T-helper 2 cell (primary cell): ENCODE measurements at regions not wholly inside any gene's neighbourhood (a gene's known extent, or its start where the extent isn't known, plus 50 kb on each side); places are given as distances from the start of the nearest gene placed in this dataset.

Experiments used
- DNase-seq, 5 experiments: peaks; one replicate each; pipeline versions ENCODE4 v3.0.0 to v3.0.0-alpha.2; 2012 to 2022

DNA sequence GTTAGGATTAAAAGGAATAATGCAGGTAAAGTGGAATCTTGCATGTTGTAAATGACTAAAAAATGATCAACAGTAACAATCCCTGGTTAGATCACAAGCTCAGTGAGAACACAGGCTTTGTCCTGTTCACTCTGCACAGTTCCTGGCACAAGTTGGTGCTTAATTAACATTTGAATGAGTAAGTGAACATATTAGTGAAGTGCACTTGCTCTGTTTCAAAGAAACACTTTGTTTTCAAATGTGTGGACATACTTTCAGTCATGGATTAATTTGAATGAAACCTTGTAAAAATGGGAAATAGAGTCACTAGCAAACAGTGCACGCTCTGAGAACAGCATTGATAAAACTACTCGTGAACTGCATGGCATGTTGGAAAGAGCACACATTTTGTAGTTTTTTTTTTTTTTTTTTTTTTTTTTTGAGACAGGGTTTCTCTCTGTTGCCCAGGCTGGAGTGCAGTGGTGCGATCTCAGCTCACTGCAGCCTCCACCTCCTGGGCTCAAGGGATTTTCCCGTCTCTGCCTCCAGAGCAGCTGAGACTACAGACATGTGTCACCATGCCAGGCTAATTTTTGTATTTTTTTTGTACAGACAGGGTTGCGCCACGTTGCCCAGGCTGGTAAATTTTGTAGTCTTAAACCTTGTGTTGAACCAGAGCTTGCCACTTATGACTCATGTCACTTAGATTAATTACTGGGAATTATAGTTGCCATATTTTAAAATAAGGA, 159.9 kb downstream of the LURAP1L start:
- no peak for DNase-seq

DNA sequence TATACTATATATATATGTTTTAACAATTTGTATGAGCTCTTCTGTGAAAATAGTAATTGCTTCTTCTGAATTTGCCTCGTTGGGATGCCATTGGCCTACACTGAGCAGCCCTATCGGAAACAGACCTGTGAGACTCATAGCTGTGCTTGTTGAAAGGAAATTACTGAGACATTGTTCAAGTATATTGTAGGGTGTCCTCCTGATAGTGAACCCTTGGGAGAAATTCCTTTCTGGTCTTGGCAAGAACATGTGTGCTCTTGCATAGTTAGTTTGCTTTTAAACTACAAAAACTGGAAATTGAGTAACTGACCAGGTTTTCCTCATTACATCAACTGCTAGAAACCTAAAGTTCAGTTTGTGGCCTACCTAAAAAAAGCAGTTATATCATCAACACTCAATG, 160.9 kb downstream of the LURAP1L start:
- no peak for DNase-seq

GRCh38 chr9:12954441-12954840, 179.6 kb downstream of the LURAP1L start:
- no peak for DNase-seq

GRCh38 chr9:12955510-12956163, 180.8 kb downstream of the LURAP1L start:
- no peak for DNase-seq

GRCh38 chr9:12956261-12956660, 181.4 kb downstream of the LURAP1L start:
- no peak for DNase-seq

GRCh38 chr9:12956805-12957204, 182.0 kb downstream of the LURAP1L start:
- DNase-seq: no peak

- DNase-seq: no peak
Measured at GRCh38 chr9:12958279-12958678, 183.5 kb downstream of the LURAP1L start.

- DNase-seq: no peak
Measured at GRCh38 chr9:12958708-12959107, 183.9 kb downstream of the LURAP1L start.

DNA sequence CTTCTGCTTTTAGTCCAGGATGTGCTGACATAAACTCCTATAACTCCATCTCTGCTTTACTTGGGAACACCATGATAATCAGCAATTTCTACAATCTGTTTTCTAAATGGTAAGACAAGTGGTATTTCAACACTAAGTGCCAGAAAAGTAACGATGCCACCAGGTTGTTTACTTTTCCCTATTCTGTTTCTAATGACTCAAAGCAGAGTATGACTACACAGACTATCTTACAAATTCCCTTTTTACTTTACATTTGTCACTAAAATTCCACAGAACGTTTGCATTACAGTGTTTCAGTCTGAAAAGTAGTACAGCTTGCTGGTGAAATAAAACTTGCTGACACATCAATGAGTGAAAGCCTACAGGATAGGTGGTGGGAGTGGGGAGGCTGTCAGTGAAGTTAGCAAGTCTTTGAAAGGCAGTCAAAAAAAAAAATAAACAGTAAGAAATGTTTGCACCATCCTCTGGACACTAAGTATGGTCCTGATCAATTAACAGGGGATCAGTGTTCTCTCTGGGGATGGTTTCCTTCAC, 186.5 kb downstream of the LURAP1L start:
- no peak for DNase-seq

DNA sequence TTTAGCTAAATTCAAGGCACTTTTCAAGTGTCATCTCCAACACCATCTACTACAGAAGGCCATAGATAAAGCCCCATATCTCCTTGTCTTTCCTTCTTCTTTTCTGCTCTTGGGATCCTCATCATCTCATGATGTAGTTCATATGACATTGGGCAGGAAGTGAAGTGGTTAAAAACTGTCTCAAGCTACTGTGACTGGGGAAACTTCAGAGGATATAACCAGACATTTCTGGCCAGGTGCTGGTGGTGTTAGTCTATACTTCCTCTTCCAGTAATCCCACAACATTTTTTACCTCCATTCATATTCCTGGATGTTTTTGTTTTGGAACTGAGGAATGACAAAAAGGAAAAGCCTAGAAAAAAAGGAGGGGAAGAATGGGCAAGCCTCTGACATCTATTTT, 188.7 kb downstream of the LURAP1L start:
- no peak for DNase-seq

- DNase-seq: no peak
Measured at GRCh38 chr9:12964271-12964670, 189.5 kb downstream of the LURAP1L start.

DNA sequence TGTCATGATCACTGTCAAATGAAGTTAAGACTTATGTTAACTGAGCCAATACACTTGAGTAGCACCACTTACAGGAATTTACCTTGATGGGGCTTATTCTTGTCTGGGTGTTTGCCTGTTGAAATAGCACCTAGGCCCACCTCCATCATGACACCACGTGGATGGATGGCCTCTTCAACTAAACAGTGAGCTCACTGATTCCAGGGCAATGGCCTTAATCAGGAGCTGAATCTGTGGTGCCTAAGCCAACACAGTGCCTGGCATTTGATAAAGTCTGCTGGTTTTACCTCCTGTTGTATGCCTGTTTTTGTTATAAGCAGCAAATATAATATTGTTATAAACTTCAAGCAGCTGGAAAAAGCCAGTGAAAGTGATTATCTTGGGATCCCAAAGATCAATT, 190.5 kb downstream of the LURAP1L start:
- no peak for DNase-seq

GRCh38 chr9:12968093-12968492, 193.3 kb downstream of the LURAP1L start:
- no peak for DNase-seq

- no peak for DNase-seq
Measured at GRCh38 chr9:12972608-12973589, 198.1 kb downstream of the LURAP1L start.

DNA sequence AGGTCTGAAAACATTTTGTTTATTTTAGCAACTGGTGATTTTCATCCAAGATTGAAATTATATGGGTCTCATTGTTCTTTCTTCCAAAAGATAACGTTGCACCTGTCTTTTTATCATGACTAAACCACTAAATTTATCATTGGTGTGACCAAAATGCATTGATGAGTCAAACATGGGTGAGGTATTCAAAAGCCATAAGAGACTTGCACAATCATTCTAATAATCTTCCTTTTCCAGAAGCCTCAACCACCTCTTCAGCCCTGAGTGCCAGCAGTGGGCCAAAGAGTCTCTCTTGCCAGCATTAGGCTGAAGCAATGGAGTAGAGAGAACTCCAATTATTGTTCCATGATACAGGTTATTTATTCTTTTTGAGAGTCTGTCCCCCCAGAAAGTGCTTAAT, 198.9 kb downstream of the LURAP1L start:
- DNase-seq: no peak

DNA sequence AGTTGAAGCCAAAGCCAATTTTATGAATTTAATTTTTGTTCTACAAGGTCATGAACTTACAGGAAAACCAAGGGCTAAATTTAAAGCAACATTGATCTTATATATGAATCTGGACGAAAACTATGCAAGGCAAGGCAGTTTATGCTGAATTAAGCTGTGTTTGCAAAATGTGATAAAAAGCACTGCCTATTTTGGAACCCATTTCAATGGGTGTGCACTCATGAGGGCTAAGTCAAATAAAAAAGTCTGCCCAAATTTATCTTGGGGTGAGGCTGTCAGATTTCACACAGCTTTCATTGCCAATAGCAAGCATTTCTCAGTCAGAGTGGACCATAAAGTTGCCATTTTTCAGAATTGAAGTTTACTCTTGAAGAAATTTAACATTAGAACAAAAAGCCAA, 199.9 kb downstream of the LURAP1L start:
- no peak for DNase-seq

- DNase-seq: no peak
Measured at GRCh38 chr9:12975496-12975895, 200.7 kb downstream of the LURAP1L start.

GRCh38 chr9:12980085-12980851, 205.4 kb downstream of the LURAP1L start:
- no peak for DNase-seq

- DNase-seq: no peak
Measured at GRCh38 chr9:12988258-12988657, 213.4 kb downstream of the LURAP1L start.

DNA sequence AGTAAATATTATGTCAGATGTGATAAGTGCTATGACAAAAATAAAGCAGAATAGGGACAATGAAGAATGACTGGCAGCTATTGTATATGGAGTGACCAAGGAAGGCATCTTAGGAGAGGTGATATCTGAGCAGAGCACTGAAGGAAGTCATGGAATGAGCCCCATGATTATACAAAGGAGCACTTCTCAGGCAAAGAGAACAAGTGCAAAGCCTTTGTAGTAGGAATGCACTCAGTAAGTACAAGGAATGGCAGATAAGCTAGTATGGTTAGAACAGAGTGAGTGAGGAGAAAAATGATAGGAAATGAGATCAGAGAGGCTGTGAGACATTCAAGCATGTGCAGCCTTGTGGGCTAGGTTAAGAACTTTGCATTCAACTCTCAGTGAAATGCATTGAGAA, 214.8 kb downstream of the LURAP1L start:
- DNase-seq: no peak

DNA sequence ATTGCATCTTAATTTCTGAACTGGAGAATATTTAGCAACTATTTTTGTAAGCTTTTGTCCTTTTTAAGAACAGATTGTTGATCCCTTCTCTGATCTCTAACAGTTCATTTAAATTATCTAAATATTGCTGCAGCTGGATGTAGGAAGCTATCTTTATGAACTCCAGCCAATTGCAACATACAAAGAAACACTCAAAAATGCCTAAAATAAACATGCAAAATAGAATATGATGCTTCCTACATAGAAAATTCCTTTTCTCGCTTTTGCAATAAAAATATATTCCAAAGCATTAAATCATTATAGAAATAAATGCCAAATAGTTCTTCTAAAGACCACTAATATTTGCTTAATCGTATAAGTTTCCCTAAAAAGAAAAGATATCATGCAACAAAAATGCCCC, 218.6 kb downstream of the LURAP1L start:
- DNase-seq: no peak

- DNase-seq: no peak
Measured at GRCh38 chr9:12997009-12997408, 222.2 kb downstream of the LURAP1L start.
